Upper lobe of left lung (tissue), 4 donors: ENCODE measurements at regions not wholly inside any gene's neighbourhood (a gene's known extent, or its start where the extent isn't known, plus 50 kb on each side); places are given as distances from the start of the nearest gene placed in this dataset.

ENCODE experiments used
- CTCF ChIP-seq, 6 experiments: fragments of 450-650 bp in 4 of 6; fragments of 200-600 bp in 2 of 6; sonication (generic) in 2 of 6; IDR thresholded peaks; one replicate each; pipeline ENCODE4 v1.5.1; 2016 to 2019; ENCODE audit warnings: antibody characterized with exemption in 6 of 6
- EP300 ChIP-seq, 4 donors: sonication (generic); formaldehyde crosslinking; IDR thresholded peaks; one replicate each; pipeline ENCODE4 v1.5.1; 2017; ENCODE audit warnings: antibody characterized with exemption in 4 of 4, control low read depth in 2 of 4
- POLR2A ChIP-seq, 4 donors: fragments of 450-650 bp; IDR thresholded peaks; one replicate each; pipeline ENCODE4 v1.5.1; 2016 to 2017; ENCODE audit warnings: antibody characterized with exemption in 4 of 4, mild to moderate bottlenecking in 2 of 4

DNA sequence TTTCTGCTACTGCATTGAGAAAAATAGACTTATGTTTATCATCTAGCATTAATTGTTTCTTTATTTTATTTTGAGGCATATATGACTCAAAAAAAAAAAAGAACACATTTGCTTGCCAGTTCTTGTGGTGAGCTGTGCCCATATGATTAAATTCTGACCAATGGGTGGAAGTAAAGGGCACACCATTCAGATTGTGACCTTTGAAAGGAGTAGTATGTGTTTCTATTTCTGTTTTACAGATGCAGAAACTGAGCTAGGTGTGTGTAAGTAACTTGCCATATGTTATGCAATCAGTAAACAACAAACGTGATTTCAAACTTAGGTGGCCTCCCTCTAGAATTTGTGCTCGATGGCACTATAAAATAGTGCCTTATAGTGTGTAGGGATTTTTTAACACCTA, 368.1 kb upstream of the EDIL3 start:
- no peak for TF ChIP-seq CTCF (IDR thresholded peaks at IDR 0.05)
- TF ChIP-seq EP300 (IDR thresholded peaks at IDR 0.05), result no peak
- no peak for TF ChIP-seq POLR2A (IDR thresholded peaks at IDR 0.05)
